PC-3 (cell line): ENCODE measurements at regions not wholly inside any gene's neighbourhood (a gene's known extent, or its start where the extent isn't known, plus 50 kb on each side); places are given as distances from the start of the nearest gene placed in this dataset.

Experiments
- ATAC-seq: fragments of 200-7000 bp; cut with Tn5 transposase; 2 replicates; pipeline ENCODE4 v1.9.1; 2020; ENCODE audit warnings: mild to moderate bottlenecking, moderate library complexity
- BruUV-seq: library from RNA; stranded (reverse); fragments of 400-500 nt; replicated peaks from 2 replicates; lab custom pipeline; 2021; lab: Mats Ljungman, UMichigan
- CTCF ChIA-PET: fragments of 300-600 bp; sonication (Branson Sonifier 250); formaldehyde crosslinking; loops from one replicate; lab custom pipeline; 2022; ENCODE audit warnings: antibody characterized with exemption; lab: Charles Lee
- POLR2A ChIA-PET: fragments of 300-600 bp; sonication (Branson Sonifier 250); formaldehyde crosslinking; loops from one replicate; lab custom pipeline; 2022; ENCODE audit warnings: antibody characterized with exemption; ENCODE audit not compliant: unreplicated experiment; lab: Charles Lee
- DNase-seq: peaks from one replicate; pipeline ENCODE4 v3.0.0-alpha.2; 2015
- H2AFZ ChIP-seq: fragments of 300-600 bp; sonication (generic); 2 replicates; pipeline ENCODE4 v1.6.0; 2016; ENCODE audit warnings: antibody characterized with exemption, low read length
- H3F3A ChIP-seq: fragments of 300-600 bp; sonication (generic); one replicate; pipeline ENCODE4 v1.6.0; 2017; ENCODE audit warnings: antibody characterized with exemption, low read length, control low read depth, mild to moderate bottlenecking; ENCODE audit not compliant: unreplicated experiment
- H3K27ac ChIP-seq: fragments of 300-600 bp; sonication (generic); 2 replicates; pipeline ENCODE4 v1.5.1; 2016; ENCODE audit warnings: mild to moderate bottlenecking, low read length
- H3K27me3 ChIP-seq: fragments of 300-600 bp; sonication (generic); 2 replicates; pipeline ENCODE4 v1.6.1; 2016; ENCODE audit warnings: low read length, mixed read lengths
- H3K36me3 ChIP-seq: fragments of 300-600 bp; sonication (generic); 2 replicates; pipeline ENCODE4 v1.6.1; 2016; ENCODE audit warnings: low read depth, mixed run types, low read length, mixed read lengths
- H3K4me1 ChIP-seq: fragments of 300-600 bp; sonication (generic); 2 replicates; pipeline ENCODE4 v1.5.1; 2016; ENCODE audit warnings: low read length; ENCODE audit not compliant: insufficient read depth
- H3K4me2 ChIP-seq: fragments of 300-600 bp; sonication (generic); 2 replicates; pipeline ENCODE4 v1.6.0; 2016; ENCODE audit warnings: low read length
- H3K4me3 ChIP-seq: fragments of 300-600 bp; sonication (generic); 2 replicates; pipeline ENCODE4 v1.5.1; 2016; ENCODE audit warnings: mild to moderate bottlenecking, low read length, mixed read lengths
- H3K79me2 ChIP-seq: fragments of 300-600 bp; sonication (generic); 2 replicates; pipeline ENCODE4 v1.6.1; 2017; ENCODE audit warnings: low read length, mixed read lengths
- H3K9ac ChIP-seq: fragments of 300-600 bp; sonication (generic); 2 replicates; pipeline ENCODE4 v1.6.0; 2016; ENCODE audit warnings: mild to moderate bottlenecking, low read length
- H3K9me2 ChIP-seq: fragments of 300-600 bp; sonication (generic); replicated peaks from 2 replicates; pipeline ENCODE4 v1.6.1; 2016; ENCODE audit warnings: mixed run types, low read length, mixed read lengths
- H3K9me3 ChIP-seq: fragments of 300-600 bp; sonication (generic); 2 replicates; pipeline ENCODE4 v1.6.1; 2016; ENCODE audit warnings: low read length, mixed read lengths
- H4K20me1 ChIP-seq: fragments of 300-600 bp; sonication (generic); 2 replicates; pipeline ENCODE4 v1.6.1; 2016; ENCODE audit warnings: low read length, mixed read lengths
- CTCF ChIP-seq: fragments of 300-600 bp; sonication (generic); conservative IDR thresholded peaks from 2 replicates; pipeline ENCODE4 v1.5.1; 2017; ENCODE audit warnings: antibody characterized with exemption, low read depth, mild to moderate bottlenecking, low read length
- EZH2 ChIP-seq: fragments of 300-600 bp; sonication (generic); IDR thresholded peaks from one replicate; pipeline ENCODE4 v1.6.1; 2017; ENCODE audit warnings: antibody characterized with exemption, mild to moderate bottlenecking, low read length; ENCODE audit not compliant: unreplicated experiment
- EZH2phosphoT487 ChIP-seq: fragments of 300-600 bp; sonication (generic); IDR thresholded peaks from 2 replicates; pipeline ENCODE4 v1.6.1; 2018; ENCODE audit warnings: mild to moderate bottlenecking, antibody characterized with exemption, low read length, borderline replicate concordance
- intact Hi-C: fragments of 100-400 bp; cut with micrococcal nuclease; formaldehyde crosslinking; loops from 2 replicates; pipeline ENCODE4 v1.9.0; 2023

GRCh38 chr1:170375082-170375723 lies 156.8 kb upstream of the GORAB start:
- no peak for DNase-seq
- Histone ChIP-seq H4K20me1 (no peaks in the 10 kb centered on the region), H3K4me3 (no peak overlapping the region), H3K4me1 (no peaks in the 10 kb centered on the region), H2AFZ (no peak overlapping the region), H3K79me2 (no peaks in the 10 kb centered on the region), H3K4me2 (no peak overlapping the region), H3K27ac (no peak overlapping the region), H3K9me2 (no peaks in the 10 kb centered on the region), H3F3A (no peaks in the 10 kb centered on the region), H3K9ac (no peak overlapping the region), H3K36me3 (no peaks in the 10 kb centered on the region), H3K9me3 (no peaks in the 10 kb centered on the region), H3K27me3 (no peaks in the 10 kb centered on the region)
- no TSS peak for BruUV-seq
- ChIA-PET POLR2A (no interaction called here), CTCF (no interaction called here)
- TF ChIP-seq EZH2phosphoT487 (no peak), CTCF (no peak), EZH2 (no peak)
- ATAC-seq = no peak
- intact Hi-C loops = no loop called here

- H3K9me3 ChIP-seq = no peaks in the 10 kb centered on the region
- H3K27me3 ChIP-seq = no peaks in the 10 kb centered on the region
- H3K9me2 ChIP-seq = no peaks in the 10 kb centered on the region
- H3K79me2 ChIP-seq = no peaks in the 10 kb centered on the region
- H3K9ac ChIP-seq = no peak overlapping the region
- no peaks in the 10 kb centered on the region for H3K4me1 ChIP-seq
- no peak for DNase-seq
- no peak overlapping the region for H2AFZ ChIP-seq
- POLR2A ChIA-PET = no interaction called here
- TF ChIP-seq EZH2 (no peak), CTCF (no peak), EZH2phosphoT487 (no peak)
- H3F3A ChIP-seq = no peaks in the 10 kb centered on the region
- H3K36me3 ChIP-seq = no peaks in the 10 kb centered on the region
- intact Hi-C loops = no loop called here
- no peak overlapping the region for H3K4me2 ChIP-seq
- H4K20me1 ChIP-seq = no peaks in the 10 kb centered on the region
- CTCF ChIA-PET = no interaction called here
- H3K27ac ChIP-seq = no peak overlapping the region
- ATAC-seq = no peak
- no peak overlapping the region for H3K4me3 ChIP-seq
- no TSS peak for BruUV-seq
These were observed 155.1 kb upstream of the GORAB start for GRCh38 chr1:170376801-170377385.

- no peak overlapping the region for H3K4me2 ChIP-seq
- H3K79me2 ChIP-seq = no peaks in the 10 kb centered on the region
- TF ChIP-seq EZH2phosphoT487 = no peak
- TF ChIP-seq CTCF = no peak
- no peak for TF ChIP-seq EZH2
- no peak for DNase-seq
- no peaks in the 10 kb centered on the region for H3F3A ChIP-seq
- no peaks in the 10 kb centered on the region for H4K20me1 ChIP-seq
- no TSS peak for BruUV-seq
- POLR2A ChIA-PET = no interaction called here
- intact Hi-C loops = no loop called here
- H3K9me2 ChIP-seq = no peaks in the 10 kb centered on the region
- H2AFZ ChIP-seq = no peak overlapping the region
- H3K27me3 ChIP-seq = no peaks in the 10 kb centered on the region
- CTCF ChIA-PET = no interaction called here
- H3K36me3 ChIP-seq = no peaks in the 10 kb centered on the region
- no peak overlapping the region for H3K9ac ChIP-seq
- H3K27ac ChIP-seq = no peak overlapping the region
- no peak overlapping the region for H3K4me3 ChIP-seq
- no peaks in the 10 kb centered on the region for H3K9me3 ChIP-seq
- ATAC-seq = no peak
- no peaks in the 10 kb centered on the region for H3K4me1 ChIP-seq
These were observed 154.5 kb upstream of the GORAB start for GRCh38 chr1:170377440-170377839.
